C4-2B (cell line): ENCODE measurements at regions not wholly inside any gene's neighbourhood (a gene's known extent, or its start where the extent isn't known, plus 50 kb on each side); places are given as distances from the start of the nearest gene placed in this dataset.

Experiments used
- ZFX ChIP-seq: fragments of 450-650 bp; IDR thresholded peaks from 2 replicates; pipeline ENCODE4 v1.6.1; 2017
- TF ChIP-seq, protein P1 (sequence below): fragments of 450-650 bp; conservative IDR thresholded peaks from 2 replicates; pipeline ENCODE4 v1.5.1; 2017; ENCODE audit warnings: mild to moderate bottlenecking

DNA sequence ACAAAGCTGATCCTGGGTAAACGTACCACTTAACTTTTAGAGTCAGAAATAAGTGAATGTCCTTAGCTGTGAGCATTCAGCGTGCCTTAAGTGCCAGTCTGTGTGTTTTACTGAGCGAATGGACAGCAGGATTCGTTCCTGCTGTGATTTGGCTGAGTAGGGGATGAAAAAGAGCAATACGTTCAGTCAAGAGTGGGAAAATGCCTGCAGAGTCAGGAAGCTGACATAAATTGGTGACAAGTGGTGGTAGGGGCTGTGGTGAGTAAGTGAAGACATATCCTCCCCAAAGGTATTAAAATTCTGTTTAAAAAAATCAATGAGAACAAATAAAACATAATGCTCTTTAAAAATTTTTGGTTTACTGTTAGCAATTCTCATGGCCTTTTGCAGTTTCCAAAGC lies 56.6 kb upstream of the TNIP3 start:
- TF ChIP-seq, protein P1, sequence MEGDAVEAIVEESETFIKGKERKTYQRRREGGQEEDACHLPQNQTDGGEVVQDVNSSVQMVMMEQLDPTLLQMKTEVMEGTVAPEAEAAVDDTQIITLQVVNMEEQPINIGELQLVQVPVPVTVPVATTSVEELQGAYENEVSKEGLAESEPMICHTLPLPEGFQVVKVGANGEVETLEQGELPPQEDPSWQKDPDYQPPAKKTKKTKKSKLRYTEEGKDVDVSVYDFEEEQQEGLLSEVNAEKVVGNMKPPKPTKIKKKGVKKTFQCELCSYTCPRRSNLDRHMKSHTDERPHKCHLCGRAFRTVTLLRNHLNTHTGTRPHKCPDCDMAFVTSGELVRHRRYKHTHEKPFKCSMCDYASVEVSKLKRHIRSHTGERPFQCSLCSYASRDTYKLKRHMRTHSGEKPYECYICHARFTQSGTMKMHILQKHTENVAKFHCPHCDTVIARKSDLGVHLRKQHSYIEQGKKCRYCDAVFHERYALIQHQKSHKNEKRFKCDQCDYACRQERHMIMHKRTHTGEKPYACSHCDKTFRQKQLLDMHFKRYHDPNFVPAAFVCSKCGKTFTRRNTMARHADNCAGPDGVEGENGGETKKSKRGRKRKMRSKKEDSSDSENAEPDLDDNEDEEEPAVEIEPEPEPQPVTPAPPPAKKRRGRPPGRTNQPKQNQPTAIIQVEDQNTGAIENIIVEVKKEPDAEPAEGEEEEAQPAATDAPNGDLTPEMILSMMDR: no peak
- no peak for TF ChIP-seq ZFX
